ENCODE measurements at regions not wholly inside any gene's neighbourhood (a gene's known extent, or its start where the extent isn't known, plus 50 kb on each side); places are given as distances from the start of the nearest gene placed in this dataset.

GRCh38 chr3:144332868-144333267 is 361.2 kb downstream of the DIPK2A start:
- no peaks in the 10 kb centered on the region for H3K36me3 ChIP-seq (ENCODE audit: insufficient read depth, low read length)
- no peaks in the 10 kb centered on the region for H3K9me2 ChIP-seq (ENCODE audit: insufficient read depth, low read length)
- no peaks in the 10 kb centered on the region for H3K9me3 ChIP-seq (ENCODE audit: low read length)
- H3K4me2 ChIP-seq (ENCODE audit: low read length) = no peak overlapping the region
- no peaks in the 10 kb centered on the region for H3F3A ChIP-seq (ENCODE audit: insufficient read depth, low read length, poor library complexity, severe bottlenecking)
- no peaks in the 10 kb centered on the region for H3K27me3 ChIP-seq (ENCODE audit: insufficient read depth, low read depth, low read length)
- no peak overlapping the region for H3K4me3 ChIP-seq (ENCODE audit: low read length)
- TF ChIP-seq MXI1 (conservative IDR thresholded peaks at IDR 0.05; ENCODE audit: poor library complexity, severe bottlenecking) (no peak), TAF1 (IDR thresholded peaks at IDR 0.05; ENCODE audit: low read depth) (no peak), EZH2 (IDR thresholded peaks at IDR 0.05; ENCODE audit: borderline replicate concordance, insufficient read depth, low read length, poor library complexity, severe bottlenecking) (no peak), SMC3 (conservative IDR thresholded peaks at IDR 0.05; ENCODE audit: poor library complexity) (no peak)
- H3K9ac ChIP-seq (ENCODE audit: low read length) = no peak overlapping the region
- no peaks in the 10 kb centered on the region for H3K79me2 ChIP-seq (replicated peaks; ENCODE audit: insufficient read depth, low read length)
- H4K20me1 ChIP-seq (ENCODE audit: insufficient read depth) = no peaks in the 10 kb centered on the region
- no peak overlapping the region for H2AFZ ChIP-seq (ENCODE audit: low read depth, low read length)
- no peak overlapping the region for H3K27ac ChIP-seq (ENCODE audit: low read length)

GRCh38 chr3:144341471-144341870 is 369.8 kb downstream of the DIPK2A start:
- no peak overlapping the region for H3K4me3 ChIP-seq (ENCODE audit: low read length)
- H2AFZ ChIP-seq (ENCODE audit: low read depth, low read length) = no peak overlapping the region
- H3K36me3 ChIP-seq (ENCODE audit: insufficient read depth, low read length) = no peaks in the 10 kb centered on the region
- H3K9me2 ChIP-seq (ENCODE audit: insufficient read depth, low read length) = no peaks in the 10 kb centered on the region
- H3F3A ChIP-seq (ENCODE audit: insufficient read depth, low read length, poor library complexity, severe bottlenecking) = no peaks in the 10 kb centered on the region
- no peaks in the 10 kb centered on the region for H4K20me1 ChIP-seq (ENCODE audit: insufficient read depth)
- no peak overlapping the region for H3K4me2 ChIP-seq (ENCODE audit: low read length)
- no peak for TF ChIP-seq POLR2AphosphoS5 (IDR thresholded peaks at IDR 0.05)
- no peak for TF ChIP-seq MXI1 (conservative IDR thresholded peaks at IDR 0.05; ENCODE audit: poor library complexity, severe bottlenecking)
- no peak for TF ChIP-seq CTCF (IDR thresholded peaks at IDR 0.05; ENCODE audit: poor library complexity, severe bottlenecking)
- no peak for TF ChIP-seq TAF1 (IDR thresholded peaks at IDR 0.05; ENCODE audit: low read depth)
- no peak for TF ChIP-seq REST (IDR thresholded peaks at IDR 0.05; ENCODE audit: borderline replicate concordance)
- TF ChIP-seq SMC3 (conservative IDR thresholded peaks at IDR 0.05; ENCODE audit: poor library complexity) = no peak
- TF ChIP-seq EZH2 (IDR thresholded peaks at IDR 0.05; ENCODE audit: borderline replicate concordance, insufficient read depth, low read length, poor library complexity, severe bottlenecking) = no peak
- no peak for TF ChIP-seq RAD21 (conservative IDR thresholded peaks at IDR 0.05)
- TF ChIP-seq EP300 (conservative IDR thresholded peaks at IDR 0.05; ENCODE audit: poor library complexity, severe bottlenecking) = no peak
- H3K27me3 ChIP-seq (ENCODE audit: insufficient read depth, low read depth, low read length) = no peaks in the 10 kb centered on the region
- no peak overlapping the region for H3K9ac ChIP-seq (ENCODE audit: low read length)
- no peak overlapping the region for H3K27ac ChIP-seq (ENCODE audit: low read length)
- no peaks in the 10 kb centered on the region for H3K79me2 ChIP-seq (replicated peaks; ENCODE audit: insufficient read depth, low read length)
- H3K9me3 ChIP-seq (ENCODE audit: low read length) = no peaks in the 10 kb centered on the region
